Neutrophil (primary cell): ENCODE measurements at regions not wholly inside any gene's neighbourhood (a gene's known extent, or its start where the extent isn't known, plus 50 kb on each side); places are given as distances from the start of the nearest gene placed in this dataset.

Source experiments
- H3K27ac ChIP-seq: fragments of 200-600 bp; sonication (generic); 2 replicates; pipeline ENCODE4 v1.5.1; 2016; ENCODE audit warnings: mild to moderate bottlenecking, moderate library complexity
- H3K27me3 ChIP-seq: fragments of 200-600 bp; sonication (generic); 2 replicates; pipeline ENCODE4 v1.6.0; 2016; ENCODE audit warnings: mild to moderate bottlenecking
- H3K36me3 ChIP-seq: fragments of 200-600 bp; sonication (generic); 2 replicates; pipeline ENCODE4 v1.5.1; 2017
- H3K4me1 ChIP-seq, 2 experiments: fragments of 200-600 bp in 1 of 2; sonication (generic) in 1 of 2; 1 replicate in 1 of 2; 2 replicates in 1 of 2; pipeline versions ENCODE4 v1.5.1 to v1.6.1; 2013 to 2016; ENCODE audit warnings: low read depth in 1 of 2, low read length in 1 of 2, mild to moderate bottlenecking in 1 of 2, moderate library complexity in 1 of 2; ENCODE audit not compliant: control insufficient read depth in 1 of 2, insufficient read depth in 1 of 2
- H3K4me3 ChIP-seq, 2 experiments: fragments of 200-600 bp in 1 of 2; sonication (generic) in 1 of 2; 1 replicate in 1 of 2; 2 replicates in 1 of 2; pipeline ENCODE4 v1.5.1; 2013 to 2016; ENCODE audit warnings: low read depth in 1 of 2, low read length in 1 of 2, mild to moderate bottlenecking in 1 of 2, moderate library complexity in 1 of 2
- H3K9me3 ChIP-seq: fragments of 200-600 bp; sonication (generic); 2 replicates; pipeline ENCODE4 v1.5.1; 2016
- TF ChIP-seq, protein P1 (sequence below): fragments of 200-600 bp; sonication (generic); IDR thresholded peaks from 2 replicates; pipeline ENCODE4 v1.5.1; 2016; ENCODE audit warnings: antibody characterized with exemption

DNA sequence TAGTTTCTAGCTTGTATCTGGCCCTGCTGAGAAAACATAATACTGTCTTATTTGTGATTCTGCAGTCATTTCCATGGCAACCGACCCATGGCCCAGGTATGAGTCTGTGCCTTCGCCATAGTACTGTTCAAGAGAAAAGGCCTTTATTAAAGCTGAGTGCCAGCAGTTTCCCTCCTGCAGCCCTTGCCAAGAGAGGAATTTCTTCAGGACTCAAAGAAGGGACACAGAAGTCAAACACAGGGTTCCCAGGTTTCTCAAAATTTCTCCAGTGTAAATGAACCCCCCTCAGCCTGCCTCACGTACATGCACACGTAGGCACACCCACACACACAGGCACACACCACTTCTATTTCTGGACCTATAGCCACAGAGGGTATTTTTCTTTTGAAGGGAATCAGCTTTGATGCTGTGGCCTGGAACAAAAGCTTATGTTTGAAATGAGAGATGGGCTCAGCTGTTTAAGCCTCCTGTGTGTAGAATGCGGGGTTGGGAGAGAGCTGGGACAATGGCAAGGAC is 269.2 kb downstream of the PDCD6IP start:
- TF ChIP-seq, protein P1, sequence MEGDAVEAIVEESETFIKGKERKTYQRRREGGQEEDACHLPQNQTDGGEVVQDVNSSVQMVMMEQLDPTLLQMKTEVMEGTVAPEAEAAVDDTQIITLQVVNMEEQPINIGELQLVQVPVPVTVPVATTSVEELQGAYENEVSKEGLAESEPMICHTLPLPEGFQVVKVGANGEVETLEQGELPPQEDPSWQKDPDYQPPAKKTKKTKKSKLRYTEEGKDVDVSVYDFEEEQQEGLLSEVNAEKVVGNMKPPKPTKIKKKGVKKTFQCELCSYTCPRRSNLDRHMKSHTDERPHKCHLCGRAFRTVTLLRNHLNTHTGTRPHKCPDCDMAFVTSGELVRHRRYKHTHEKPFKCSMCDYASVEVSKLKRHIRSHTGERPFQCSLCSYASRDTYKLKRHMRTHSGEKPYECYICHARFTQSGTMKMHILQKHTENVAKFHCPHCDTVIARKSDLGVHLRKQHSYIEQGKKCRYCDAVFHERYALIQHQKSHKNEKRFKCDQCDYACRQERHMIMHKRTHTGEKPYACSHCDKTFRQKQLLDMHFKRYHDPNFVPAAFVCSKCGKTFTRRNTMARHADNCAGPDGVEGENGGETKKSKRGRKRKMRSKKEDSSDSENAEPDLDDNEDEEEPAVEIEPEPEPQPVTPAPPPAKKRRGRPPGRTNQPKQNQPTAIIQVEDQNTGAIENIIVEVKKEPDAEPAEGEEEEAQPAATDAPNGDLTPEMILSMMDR: no peak
- Histone ChIP-seq H3K4me3 (no peak overlapping the region), H3K27me3 (no peaks in the 10 kb centered on the region), H3K9me3 (no peaks in the 10 kb centered on the region), H3K27ac (no peak overlapping the region), H3K4me1 (no peaks in the 10 kb centered on the region), H3K36me3 (no peaks in the 10 kb centered on the region)

DNA sequence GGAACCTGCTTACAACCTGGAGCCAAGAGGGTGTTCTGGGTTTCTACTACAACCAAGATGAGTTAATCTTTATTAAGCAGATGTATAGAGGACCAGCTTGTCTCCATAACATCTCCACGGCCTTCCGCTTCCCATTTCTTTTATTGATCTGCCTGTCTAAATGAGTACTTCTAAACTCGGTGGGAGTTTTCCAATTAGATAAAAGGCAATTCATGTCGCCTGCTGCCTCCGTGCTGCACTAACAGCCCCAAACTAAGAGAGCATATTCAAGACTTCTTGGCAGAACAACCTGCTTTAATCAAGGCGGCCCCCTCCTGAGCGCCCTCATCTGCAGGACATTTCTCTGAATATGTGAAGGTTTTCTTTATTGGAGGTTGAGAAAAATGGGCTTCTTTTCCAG is 270.1 kb downstream of the PDCD6IP start:
- H3K4me1 ChIP-seq: no peaks in the 10 kb centered on the region

DNA sequence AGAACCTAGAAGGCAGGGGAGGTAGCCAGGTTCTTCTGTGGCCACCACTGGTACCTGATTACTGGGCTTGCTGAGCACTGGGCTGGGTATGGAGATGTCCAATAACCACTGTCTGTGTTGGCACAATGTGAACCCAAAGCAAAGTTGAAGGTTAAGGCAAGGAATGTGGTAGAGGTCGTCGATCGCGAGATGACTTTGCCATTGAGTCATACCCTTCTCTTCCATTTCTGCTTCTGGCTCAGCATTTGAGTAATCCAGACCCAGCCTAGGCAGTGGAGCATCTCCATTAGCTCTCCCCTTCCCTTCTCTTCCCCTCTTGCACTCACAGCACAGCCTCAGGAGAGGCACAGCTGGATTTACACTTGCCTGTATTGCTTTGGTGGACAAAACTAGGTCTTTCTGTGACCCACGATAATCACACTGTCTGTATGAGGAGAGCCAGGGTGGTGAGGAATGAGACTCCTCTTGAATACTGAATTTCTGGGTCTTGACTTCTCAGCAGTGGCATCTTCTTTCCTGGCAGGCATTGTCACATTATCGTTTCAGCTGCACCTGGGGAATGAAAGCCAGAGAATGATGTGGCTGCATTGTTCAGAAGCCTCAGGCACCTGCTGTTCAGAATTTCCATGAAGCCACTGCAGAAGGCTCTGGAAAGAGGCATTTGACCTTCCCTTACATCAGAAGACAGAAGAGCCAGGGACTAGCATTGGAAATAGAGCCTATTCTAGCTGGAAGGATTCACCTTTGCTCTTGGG is 272.6 kb downstream of the PDCD6IP start:
- Histone ChIP-seq H3K27ac (no peak overlapping the region), H3K9me3 (no peaks in the 10 kb centered on the region), H3K27me3 (no peaks in the 10 kb centered on the region), H3K4me1 (no peaks in the 10 kb centered on the region), H3K36me3 (no peaks in the 10 kb centered on the region), H3K4me3 (no peak overlapping the region)
- TF ChIP-seq, protein P1: no peak

More for the DNA sequence above, 270.1 kb downstream of the PDCD6IP start:
- TF ChIP-seq, protein P1: no peak
- Histone ChIP-seq H3K36me3 (no peaks in the 10 kb centered on the region), H3K27ac (no peak overlapping the region), H3K9me3 (no peaks in the 10 kb centered on the region), H3K4me3 (no peak overlapping the region), H3K27me3 (no peaks in the 10 kb centered on the region)

- Histone ChIP-seq H3K4me3 (no peak overlapping the region), H3K27me3 (no peaks in the 10 kb centered on the region), H3K9me3 (no peaks in the 10 kb centered on the region), H3K36me3 (no peaks in the 10 kb centered on the region), H3K27ac (no peak overlapping the region), H3K4me1 (no peaks in the 10 kb centered on the region)
- TF ChIP-seq, protein P1: no peak
Observed at GRCh38 chr3:34072297-34072696, 273.9 kb downstream of the PDCD6IP start.

DNA sequence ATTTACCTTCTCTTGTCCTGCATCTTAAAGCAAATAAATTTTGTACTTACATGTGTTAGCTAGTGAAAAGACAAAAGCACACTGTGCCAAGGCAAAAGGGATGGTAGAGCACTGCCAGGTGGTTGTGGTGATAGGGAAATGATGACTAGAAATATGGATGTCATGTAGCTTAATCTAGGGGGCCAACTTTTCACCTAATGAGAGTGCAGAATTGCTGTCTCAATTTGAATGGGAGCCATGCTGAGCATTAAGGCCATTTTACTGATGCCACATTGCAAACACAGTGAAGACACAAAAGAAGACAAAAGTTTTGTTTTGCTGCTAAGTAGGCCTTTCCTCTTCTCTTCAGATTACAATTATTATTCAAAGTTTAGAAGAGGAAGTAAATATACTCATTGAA is 274.7 kb downstream of the PDCD6IP start:
- Histone ChIP-seq H3K36me3 (no peaks in the 10 kb centered on the region), H3K27ac (no peak overlapping the region), H3K27me3 (no peaks in the 10 kb centered on the region), H3K4me1 (no peaks in the 10 kb centered on the region), H3K9me3 (no peaks in the 10 kb centered on the region), H3K4me3 (no peak overlapping the region)
- TF ChIP-seq, protein P1: no peak
